Activated CD4-positive, alpha-beta T cell treated with anti-CD3 and anti-CD28 coated beads for 36 hours (primary cell): ENCODE measurements at regions not wholly inside any gene's neighbourhood (a gene's known extent, or its start where the extent isn't known, plus 50 kb on each side); places are given as distances from the start of the nearest gene placed in this dataset.

ENCODE experiments used
- ATAC-seq: fragments of 200-7000 bp; cut with Tn5 transposase; one replicate; pipeline ENCODE4 v1.10.0; 2021; ENCODE audit warnings: mild to moderate bottlenecking, moderate library complexity
- CTCF ChIA-PET: fragments of 350-600 bp; sonication (Branson Sonifier 250); formaldehyde crosslinking; loops from one replicate; lab custom pipeline; 2021; ENCODE audit warnings: antibody characterized with exemption; lab: Charles Lee
- POLR2A ChIA-PET: fragments of 350-600 bp; sonication (Branson Sonifier 250); formaldehyde crosslinking; loops from one replicate; lab custom pipeline; 2021; ENCODE audit warnings: antibody characterized with exemption, inconsistent platforms; lab: Charles Lee
- DNase-seq: peaks from one replicate; pipeline ENCODE4 v3.0.0-alpha.2; 2020
- H3K27ac Mint-ChIP-seq: one replicate; pipeline ENCODE4 v1.8.0; 2021; ENCODE audit warnings: mixed read lengths
- H3K27me3 Mint-ChIP-seq: one replicate; pipeline ENCODE4 v1.8.0; 2021; ENCODE audit warnings: mixed read lengths
- H3K36me3 Mint-ChIP-seq: one replicate; pipeline ENCODE4 v1.8.0; 2021; ENCODE audit warnings: low read depth, mixed read lengths
- H3K4me1 Mint-ChIP-seq: one replicate; pipeline ENCODE4 v1.8.0; 2021; ENCODE audit warnings: mixed read lengths
- H3K4me3 Mint-ChIP-seq: one replicate; pipeline ENCODE4 v1.8.0; 2021; ENCODE audit warnings: mild to moderate bottlenecking, moderate library complexity, mixed read lengths
- H3K9me3 Mint-ChIP-seq: one replicate; pipeline ENCODE4 v1.8.0; 2021; ENCODE audit warnings: low read depth, mixed read lengths
- intact Hi-C, 2 experiments: fragments of 100-400 bp; cut with DNase I in 1 of 2; cut with micrococcal nuclease in 1 of 2; formaldehyde crosslinking; loops; one replicate each; pipeline versions ENCODE4 v1.14.2 to v1.15.1; 2022 to 2024; cut with DNase I, micrococcal nuclease

DNA sequence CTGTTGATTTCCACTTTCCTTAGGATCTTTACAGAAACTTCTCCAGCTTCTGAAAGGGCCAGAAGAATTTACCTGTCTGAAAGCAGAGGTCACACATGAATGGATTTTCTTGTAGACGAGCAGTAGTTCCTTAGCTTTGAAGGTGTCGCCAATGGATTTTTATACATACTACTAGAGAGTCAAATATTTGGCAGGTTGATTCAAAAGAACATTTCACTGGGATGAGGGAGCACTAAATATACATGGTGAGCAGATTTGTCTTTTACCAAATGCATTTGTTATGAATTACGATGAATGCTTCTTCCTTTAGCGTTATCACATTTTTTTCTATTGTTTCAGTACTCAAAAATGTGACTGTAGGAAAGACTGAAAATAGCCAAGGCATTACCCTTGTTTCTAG lies 162.3 kb downstream of the PAX1 start:
- ChIA-PET CTCF (no interaction called here), POLR2A (no interaction called here)
- H3K27me3 Mint-ChIP-seq, result no peaks in the 10 kb centered on the region
- peaks cover 13% of the 10 kb centered on the region for H3K9me3 Mint-ChIP-seq
- no peak for ATAC-seq
- no peaks in the 10 kb centered on the region for H3K4me1 Mint-ChIP-seq
- no peaks in the 10 kb centered on the region for H3K36me3 Mint-ChIP-seq
- intact Hi-C loops, result no loop called here
- DNase-seq, result no peak
- H3K4me3 Mint-ChIP-seq, result no peak overlapping the region
- no peak overlapping the region for H3K27ac Mint-ChIP-seq

DNA sequence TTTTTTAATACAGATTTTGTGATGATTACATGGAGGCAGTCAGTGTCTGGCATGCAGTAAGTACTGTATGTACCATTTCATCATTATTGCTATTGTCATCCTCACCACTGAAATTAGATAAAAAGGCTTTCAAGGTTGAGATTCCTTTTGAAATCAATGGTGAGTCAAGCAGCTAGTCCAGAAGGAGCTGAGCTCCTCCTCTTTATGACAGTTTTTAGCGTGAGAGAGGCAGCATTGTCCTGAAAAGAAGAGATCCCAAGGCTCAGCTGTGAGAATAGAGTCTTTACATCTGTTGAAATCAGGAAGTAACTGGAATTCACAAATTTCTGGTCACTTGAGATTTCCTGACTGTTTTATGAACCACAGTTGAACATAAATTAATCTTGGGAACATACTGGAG lies 161.9 kb downstream of the PAX1 start:
- H3K4me1 Mint-ChIP-seq, result no peaks in the 10 kb centered on the region
- intact Hi-C loops, result no loop called here
- no peaks in the 10 kb centered on the region for H3K36me3 Mint-ChIP-seq
- DNase-seq (no peak), ATAC-seq (no peak)
- H3K27me3 Mint-ChIP-seq, result no peaks in the 10 kb centered on the region
- H3K4me3 Mint-ChIP-seq, result no peak overlapping the region
- peaks cover 16% of the 10 kb centered on the region for H3K9me3 Mint-ChIP-seq
- ChIA-PET POLR2A (no interaction called here), CTCF (no interaction called here)
- no peak overlapping the region for H3K27ac Mint-ChIP-seq

DNA sequence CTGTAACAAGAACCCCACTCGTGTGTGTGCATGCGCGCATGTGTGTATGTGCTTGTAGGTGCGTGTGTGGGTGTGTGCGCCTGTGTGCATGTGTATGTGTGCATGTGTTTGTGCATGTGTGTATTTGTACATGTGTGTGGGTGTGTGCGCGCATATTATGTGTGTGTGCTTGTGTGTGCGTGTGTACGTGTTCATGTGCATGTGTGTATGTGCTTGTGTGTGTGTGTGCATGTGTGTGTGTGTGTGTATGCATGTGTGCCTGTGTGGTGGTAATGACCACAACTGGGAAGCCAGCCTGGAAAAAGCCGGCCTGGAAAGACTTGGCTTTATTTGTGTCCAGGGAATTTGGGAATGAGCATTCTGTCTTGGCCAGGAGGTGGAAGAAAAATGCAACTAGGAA lies 157.5 kb downstream of the PAX1 start:
- ATAC-seq (no peak), DNase-seq (no peak)
- Mint-ChIP-seq H3K27me3 (no peaks in the 10 kb centered on the region), H3K36me3 (no peaks in the 10 kb centered on the region), H3K9me3 (peaks cover 26% of the 10 kb centered on the region), H3K4me3 (no peak overlapping the region), H3K4me1 (no peaks in the 10 kb centered on the region), H3K27ac (no peak overlapping the region)
- ChIA-PET CTCF (no interaction called here), POLR2A (no interaction called here)
- intact Hi-C loops, result no loop called here

DNA sequence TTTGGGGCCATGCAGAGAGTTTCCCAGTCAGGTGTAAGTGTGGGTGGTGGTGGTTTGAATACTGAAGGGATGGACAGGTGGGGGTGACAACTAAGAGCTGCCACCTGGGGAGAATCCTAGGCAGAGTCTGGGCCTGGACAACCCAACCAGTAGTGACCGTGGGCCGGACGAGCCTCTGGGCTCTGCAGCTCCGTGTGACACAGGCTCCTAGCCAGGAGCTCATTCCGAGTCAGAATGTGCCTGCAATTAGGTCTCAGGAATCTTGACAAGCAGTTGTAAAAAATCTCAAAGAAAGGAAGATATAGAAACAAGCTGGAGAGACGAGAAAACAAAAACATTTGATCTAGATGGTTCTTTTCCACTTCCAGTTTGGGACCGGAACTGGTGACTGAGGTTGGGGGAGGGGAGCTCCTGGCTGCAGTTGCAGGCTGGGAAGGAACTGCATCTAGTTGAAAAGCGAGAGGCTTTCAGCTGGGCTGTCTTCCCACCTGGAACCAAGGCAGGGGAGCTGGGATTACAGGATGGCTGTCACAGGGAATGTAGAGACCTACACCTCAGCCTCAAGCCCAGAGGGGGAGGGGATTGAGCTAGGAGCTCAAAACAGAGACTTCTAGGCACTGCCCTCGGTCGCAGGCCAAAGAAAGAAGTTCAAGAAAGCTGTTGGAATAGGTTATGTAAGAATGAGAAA lies 156.9 kb downstream of the PAX1 start:
- DNase-seq, result no peak
- no peaks in the 10 kb centered on the region for H3K36me3 Mint-ChIP-seq
- no peak overlapping the region for H3K4me3 Mint-ChIP-seq
- no peak for ATAC-seq
- CTCF ChIA-PET, result no interaction called here
- POLR2A ChIA-PET, result no interaction called here
- H3K27me3 Mint-ChIP-seq, result no peaks in the 10 kb centered on the region
- H3K4me1 Mint-ChIP-seq, result no peaks in the 10 kb centered on the region
- intact Hi-C loops, result no loop called here
- H3K9me3 Mint-ChIP-seq, result peaks cover 22% of the 10 kb centered on the region
- no peak overlapping the region for H3K27ac Mint-ChIP-seq

DNA sequence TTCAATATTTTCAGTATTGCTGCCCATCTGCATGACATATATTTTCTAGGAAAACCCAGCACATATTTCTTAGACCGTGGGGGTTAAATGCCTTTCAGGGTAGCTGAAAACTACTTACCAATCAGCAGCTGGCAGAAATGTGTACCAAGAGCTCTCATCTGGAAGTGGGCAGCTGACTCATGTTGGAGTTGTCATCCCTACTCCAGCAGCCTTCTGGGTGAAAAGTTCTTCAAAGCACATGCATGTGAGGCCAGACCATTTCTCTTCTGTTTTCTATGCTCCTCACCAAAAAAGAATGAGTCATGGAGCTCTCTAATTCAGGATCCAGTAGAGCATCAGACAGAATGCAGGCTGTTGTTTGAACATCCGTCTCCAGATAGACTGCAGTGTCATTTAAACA lies 135.5 kb downstream of the PAX1 start:
- ChIA-PET CTCF (no interaction called here), POLR2A (no interaction called here)
- Mint-ChIP-seq H3K9me3 (no peaks in the 10 kb centered on the region), H3K4me3 (no peak overlapping the region), H3K27ac (no peak overlapping the region), H3K4me1 (no peaks in the 10 kb centered on the region), H3K27me3 (no peaks in the 10 kb centered on the region), H3K36me3 (no peaks in the 10 kb centered on the region)
- intact Hi-C loops, result loop anchor here in 1 of 2 experiments (10.0 kb wide), 1 partner anchor 56 kb away; no protein-coding TSS in a partner anchor
- no peak for ATAC-seq
- no peak for DNase-seq

DNA sequence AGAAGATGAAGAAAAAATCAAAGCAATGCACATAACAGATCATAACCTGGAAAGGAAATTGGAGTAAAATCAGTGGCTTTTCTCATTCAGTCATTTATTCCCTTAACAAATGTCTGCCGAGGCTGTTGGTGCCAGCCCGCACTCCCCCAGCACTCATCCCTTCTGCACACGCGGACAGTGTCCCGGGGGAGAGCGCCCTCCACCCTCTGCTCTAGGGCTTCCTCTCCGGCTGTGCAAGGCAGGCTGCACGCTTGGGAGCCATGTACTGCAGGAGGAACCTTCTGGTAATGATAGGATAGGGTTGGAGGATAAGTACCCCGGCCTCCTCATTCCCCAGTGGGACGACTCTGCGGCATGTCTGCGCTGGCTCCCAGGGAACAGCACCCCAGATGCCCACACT lies 134.5 kb downstream of the PAX1 start:
- no peak overlapping the region for H3K27ac Mint-ChIP-seq

DNA sequence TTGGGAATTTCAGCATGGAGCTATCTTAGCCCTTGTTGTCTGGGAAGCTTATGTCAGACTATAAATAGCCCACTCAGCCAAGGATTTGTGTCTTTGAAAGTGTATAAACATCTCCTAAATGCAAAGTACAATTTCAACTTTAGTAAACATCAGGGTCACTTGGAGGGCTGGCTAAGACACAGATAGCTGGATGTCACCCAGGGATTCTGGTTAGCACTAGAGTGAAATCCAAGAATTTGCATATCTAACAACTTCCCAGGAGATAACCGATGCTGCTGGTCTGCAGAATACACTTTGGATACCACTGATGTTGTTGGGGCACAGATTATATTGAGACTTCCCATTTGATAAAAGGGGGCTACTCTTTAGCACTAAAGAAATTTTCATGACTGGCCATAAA lies 130.9 kb downstream of the PAX1 start:
- intact Hi-C loops, result no loop called here
- H3K36me3 Mint-ChIP-seq, result no peaks in the 10 kb centered on the region
- H3K4me1 Mint-ChIP-seq, result no peaks in the 10 kb centered on the region
- POLR2A ChIA-PET, result no interaction called here
- peaks cover 2% of the 10 kb centered on the region for H3K27me3 Mint-ChIP-seq
- no peak overlapping the region for H3K4me3 Mint-ChIP-seq
- H3K27ac Mint-ChIP-seq, result no peak overlapping the region
- DNase-seq, result no peak
- CTCF ChIA-PET, result no interaction called here
- no peaks in the 10 kb centered on the region for H3K9me3 Mint-ChIP-seq
- no peak for ATAC-seq

More for the DNA sequence above, 134.5 kb downstream of the PAX1 start:
- DNase-seq (no peak), ATAC-seq (no peak)
- Mint-ChIP-seq H3K4me1 (no peaks in the 10 kb centered on the region), H3K4me3 (no peak overlapping the region), H3K27me3 (no peaks in the 10 kb centered on the region), H3K9me3 (no peaks in the 10 kb centered on the region), H3K36me3 (no peaks in the 10 kb centered on the region)
- intact Hi-C loops, result loop anchor here in 1 of 2 experiments (10.0 kb wide), 1 partner anchor 55 kb away; no protein-coding TSS in a partner anchor
- CTCF ChIA-PET, result no interaction called here
- POLR2A ChIA-PET, result no interaction called here

DNA sequence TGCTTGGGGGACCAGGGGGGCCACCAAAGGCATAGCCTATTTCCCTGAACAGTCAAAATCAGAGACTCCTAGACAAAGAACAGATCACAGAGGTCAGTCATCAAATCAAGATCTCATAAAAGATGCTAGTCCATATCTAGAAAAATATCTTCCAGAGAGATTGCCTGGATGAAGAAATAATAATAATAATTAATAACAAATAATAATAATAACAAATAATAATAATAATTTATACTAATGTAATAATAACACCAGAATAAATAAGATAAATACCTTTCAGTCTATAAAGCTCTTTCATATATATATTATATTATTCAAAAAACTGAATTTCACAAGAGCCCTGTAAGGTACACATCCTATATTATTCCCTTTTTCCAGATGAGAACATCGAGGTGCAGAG lies 129.6 kb downstream of the PAX1 start:
- Mint-ChIP-seq H3K9me3 (no peaks in the 10 kb centered on the region), H3K36me3 (no peaks in the 10 kb centered on the region), H3K4me1 (no peaks in the 10 kb centered on the region), H3K27ac (no peak overlapping the region), H3K27me3 (peaks cover 2% of the 10 kb centered on the region), H3K4me3 (no peak overlapping the region)
- intact Hi-C loops, result no loop called here
- ATAC-seq, result no peak
- ChIA-PET CTCF (no interaction called here), POLR2A (no interaction called here)
- DNase-seq, result no peak

DNA sequence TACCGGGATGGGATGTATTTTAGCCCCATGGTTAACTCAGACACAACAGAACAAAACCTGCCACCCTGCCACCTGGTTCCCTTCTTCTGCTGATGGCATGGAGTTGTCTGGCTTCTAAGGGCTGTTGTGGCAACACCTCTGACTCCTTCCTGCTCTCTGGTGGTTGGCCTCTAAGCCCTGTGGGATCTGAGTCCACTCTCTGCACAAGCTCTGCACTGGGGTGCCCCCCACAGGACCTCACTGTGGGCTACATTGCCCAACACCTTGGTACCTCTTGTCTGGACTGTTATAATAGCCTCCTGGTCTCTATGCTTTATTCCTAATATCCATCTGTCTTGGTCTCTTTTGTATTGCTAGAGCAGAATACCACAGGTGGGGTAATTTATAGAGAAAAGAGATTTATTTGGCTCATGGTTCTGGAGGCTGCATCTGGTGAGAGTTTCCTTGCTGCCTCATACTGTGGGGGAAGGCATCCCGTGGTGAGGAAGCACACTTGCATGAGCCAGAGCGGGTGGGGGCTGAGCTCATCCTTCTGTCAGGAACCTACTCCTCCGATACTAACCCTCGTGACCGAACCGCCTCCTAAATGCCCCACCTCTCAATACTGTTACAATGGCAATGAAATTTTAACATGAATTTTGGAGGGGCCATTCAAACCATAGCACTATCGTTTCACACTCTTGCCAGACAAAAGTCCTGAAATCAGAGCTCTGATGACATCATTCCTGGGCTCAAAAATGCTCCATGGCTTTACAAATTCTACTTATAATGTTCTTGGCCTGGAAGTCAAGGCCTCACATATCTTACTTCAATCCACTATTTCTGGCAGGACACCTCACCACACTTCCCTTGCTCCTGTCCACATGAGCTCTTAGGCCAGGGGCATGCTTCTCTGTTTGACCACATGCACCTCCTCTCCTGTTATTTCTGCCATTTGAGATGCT lies 127.2 kb downstream of the PAX1 start:
- Mint-ChIP-seq H3K4me1 (no peaks in the 10 kb centered on the region), H3K27ac (no peak overlapping the region), H3K27me3 (peaks cover 2% of the 10 kb centered on the region), H3K36me3 (no peaks in the 10 kb centered on the region), H3K9me3 (no peaks in the 10 kb centered on the region), H3K4me3 (no peak overlapping the region)
- intact Hi-C loops, result no loop called here
- DNase-seq (no peak), ATAC-seq (no peak)
- ChIA-PET POLR2A (no interaction called here), CTCF (no interaction called here)

DNA sequence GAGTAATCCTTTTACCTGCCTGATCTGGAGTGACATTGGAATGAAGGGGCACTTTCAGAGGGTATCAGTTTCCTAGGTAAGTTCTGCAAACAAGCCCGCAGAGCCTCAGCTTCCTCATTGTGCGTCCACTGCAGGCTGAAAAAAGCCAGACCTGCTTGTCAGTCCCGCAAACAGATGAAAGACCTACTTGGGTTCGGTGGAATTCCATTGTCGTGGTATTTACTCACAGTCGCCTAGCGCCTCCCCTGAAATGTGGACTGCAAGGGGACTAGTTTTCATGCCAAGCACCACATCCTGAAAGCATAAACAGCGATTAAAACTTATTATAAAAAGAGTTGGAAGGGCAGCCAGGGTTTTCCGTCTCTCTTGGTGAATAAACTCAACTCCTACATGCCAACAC lies 121.5 kb downstream of the PAX1 start:
- H3K9me3 Mint-ChIP-seq, result no peaks in the 10 kb centered on the region
- no peaks in the 10 kb centered on the region for H3K36me3 Mint-ChIP-seq
- CTCF ChIA-PET, result interaction anchor here (0.6 to 1.4 kb wide), 2 partner anchors 18 to 87 kb away, joined by 3 to 5 read pairs; no protein-coding TSS in a partner anchor
- POLR2A ChIA-PET, result no interaction called here
- H3K27me3 Mint-ChIP-seq, result peaks cover 2% of the 10 kb centered on the region
- H3K4me3 Mint-ChIP-seq, result no peak overlapping the region
- intact Hi-C loops, result no loop called here
- DNase-seq (no peak), ATAC-seq (no peak)
- H3K4me1 Mint-ChIP-seq, result no peaks in the 10 kb centered on the region
- no peak overlapping the region for H3K27ac Mint-ChIP-seq

DNA sequence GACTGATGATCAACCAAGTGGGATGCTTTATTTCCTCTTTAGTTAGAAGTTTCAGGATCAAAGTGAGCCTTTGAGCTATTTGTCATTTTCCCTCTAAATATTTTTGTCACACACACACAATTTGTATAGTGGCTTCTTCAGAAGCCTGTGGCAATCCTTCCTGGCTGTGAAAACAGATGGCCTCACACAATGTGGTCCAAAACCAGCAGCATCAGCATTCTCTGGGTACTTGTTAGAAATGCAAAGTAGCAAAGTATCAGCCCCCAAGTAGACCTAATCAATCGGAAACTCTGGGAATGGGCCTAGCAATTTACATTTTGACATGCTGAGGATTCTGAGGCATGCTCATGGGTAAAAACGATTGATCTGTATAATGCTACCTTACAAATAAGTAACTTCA lies 115.9 kb downstream of the PAX1 start:
- H3K27ac Mint-ChIP-seq, result no peak overlapping the region
- no peaks in the 10 kb centered on the region for H3K36me3 Mint-ChIP-seq
- peaks cover 2% of the 10 kb centered on the region for H3K27me3 Mint-ChIP-seq
- H3K4me3 Mint-ChIP-seq, result no peak overlapping the region
- peaks cover 3% of the 10 kb centered on the region for H3K9me3 Mint-ChIP-seq
- ChIA-PET CTCF (no interaction called here), POLR2A (no interaction called here)
- no peak for DNase-seq
- intact Hi-C loops, result no loop called here
- no peak for ATAC-seq
- H3K4me1 Mint-ChIP-seq, result no peaks in the 10 kb centered on the region

DNA sequence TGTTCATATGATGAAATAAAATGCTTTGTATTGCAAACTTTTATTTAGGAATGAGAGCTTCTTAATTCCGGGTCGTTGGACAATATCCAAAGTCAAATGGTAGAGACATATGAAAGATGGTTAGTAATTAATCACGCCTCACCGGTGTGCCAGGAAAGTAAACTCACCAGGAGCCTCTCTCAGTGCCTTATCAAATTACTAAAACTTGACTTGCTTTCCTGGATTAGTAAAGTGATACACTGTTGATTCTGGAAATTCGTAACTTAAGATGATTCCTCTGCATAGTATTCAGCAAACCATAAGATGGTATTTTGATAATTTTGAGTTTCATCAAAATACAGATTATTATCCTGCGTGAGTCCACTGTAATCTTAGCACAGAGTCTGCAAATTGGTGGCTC lies 115.2 kb downstream of the PAX1 start:
- no peaks in the 10 kb centered on the region for H3K27me3 Mint-ChIP-seq
- ATAC-seq (no peak), DNase-seq (no peak)
- H3K36me3 Mint-ChIP-seq, result no peaks in the 10 kb centered on the region
- no peak overlapping the region for H3K27ac Mint-ChIP-seq
- POLR2A ChIA-PET, result no interaction called here
- peaks cover 3% of the 10 kb centered on the region for H3K9me3 Mint-ChIP-seq
- no peaks in the 10 kb centered on the region for H3K4me1 Mint-ChIP-seq
- intact Hi-C loops, result no loop called here
- CTCF ChIA-PET, result no interaction called here
- H3K4me3 Mint-ChIP-seq, result no peak overlapping the region
